Fibroblast of skin of right quadriceps (primary cell): ENCODE measurements at regions not wholly inside any gene's neighbourhood (a gene's known extent, or its start where the extent isn't known, plus 50 kb on each side); places are given as distances from the start of the nearest gene placed in this dataset.

Source experiments
- DNase-seq: peaks from one replicate; pipeline ENCODE4 v3.0.0-alpha.2; 2013

DNA sequence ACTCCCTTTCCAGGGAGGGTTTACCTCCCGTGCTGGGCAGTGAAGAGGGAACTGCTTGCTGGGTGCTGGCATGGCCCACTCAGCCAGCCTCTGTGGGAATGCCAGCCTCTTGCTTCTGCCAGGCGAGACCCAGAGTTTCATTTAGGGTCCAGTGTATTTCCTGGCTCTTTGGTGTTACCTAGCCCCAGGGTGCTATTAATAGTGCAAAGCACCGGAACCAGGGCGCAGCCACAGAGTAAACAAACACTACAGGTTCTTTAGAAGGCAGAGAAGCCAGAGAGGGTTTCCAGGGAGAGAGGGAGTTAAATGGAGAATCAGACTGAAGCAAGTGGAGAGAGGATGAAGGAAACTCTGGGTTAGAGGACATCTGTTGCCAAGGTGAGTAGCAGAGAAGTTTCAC is 74.9 kb upstream of the SPATA13 start:
- DNase-seq: no peak

DNA sequence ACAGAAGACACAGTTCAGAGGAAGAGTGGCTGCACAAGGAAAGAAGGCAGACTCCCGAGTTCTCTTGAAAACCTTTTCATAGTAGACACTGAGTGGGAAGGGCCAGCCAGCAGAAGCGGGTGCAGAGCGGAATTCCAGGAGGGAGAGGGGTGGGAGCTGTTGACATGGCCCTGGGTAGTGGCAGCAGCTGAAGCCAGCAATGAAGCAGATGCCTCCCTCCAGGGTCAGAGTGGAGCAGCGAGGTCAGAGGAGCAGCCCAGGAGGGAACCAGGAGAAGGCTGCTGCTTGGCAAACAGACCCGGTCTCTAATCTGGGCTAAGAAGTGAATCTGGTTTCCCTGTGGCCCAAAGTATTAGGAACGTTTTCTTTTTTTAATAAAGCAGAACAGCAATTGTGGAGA is 73.9 kb upstream of the SPATA13 start:
- no peak for DNase-seq

DNA sequence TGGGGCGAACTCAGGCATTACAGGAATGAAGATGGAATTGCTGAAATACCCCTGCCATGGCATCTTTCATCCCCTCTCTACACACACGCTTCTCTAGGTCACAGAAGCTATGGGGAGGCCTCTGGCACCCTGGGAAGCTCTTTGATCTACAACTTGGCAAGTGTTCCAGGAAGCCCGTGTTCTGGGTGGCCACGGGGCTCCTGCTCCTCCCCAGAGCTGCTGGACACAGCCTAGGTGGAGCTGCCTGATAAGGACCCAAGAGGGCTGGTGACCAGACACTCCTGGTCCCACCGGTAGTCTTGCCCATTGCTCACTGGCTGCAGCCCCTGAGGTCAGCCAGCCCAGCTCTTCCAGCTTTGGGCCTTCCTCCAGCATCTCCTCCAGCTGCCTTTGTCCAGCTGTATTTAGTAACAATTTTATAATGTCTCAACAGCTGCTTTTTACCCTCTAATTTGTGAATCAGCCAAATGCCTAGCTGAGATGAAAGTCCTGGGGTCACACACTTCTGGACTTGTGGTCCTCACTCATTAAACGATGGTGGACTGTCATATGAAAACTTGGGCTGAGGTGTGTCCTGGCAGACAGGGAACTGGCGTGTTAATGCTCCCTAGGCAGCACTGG is 72.8 kb upstream of the SPATA13 start:
- DNase-seq: no peak

DNA sequence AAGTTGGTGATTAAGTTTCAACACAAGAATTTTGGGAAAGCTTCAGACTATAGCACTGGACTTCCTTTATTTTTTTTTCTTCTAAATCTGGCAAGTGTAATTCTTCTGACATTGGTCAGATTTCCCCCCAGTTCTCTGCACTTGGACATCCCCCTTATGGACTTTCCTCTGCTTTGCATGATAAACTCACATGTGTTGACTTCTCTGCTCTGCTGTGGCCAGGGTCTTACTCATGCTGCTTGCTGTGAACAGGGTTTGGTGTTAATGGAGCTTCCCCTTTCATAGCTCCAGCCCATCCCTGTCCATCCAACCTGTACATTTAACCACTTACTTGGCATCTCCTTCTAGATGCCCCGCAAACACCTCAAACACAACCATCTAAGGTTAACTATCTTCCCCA is 70.5 kb upstream of the SPATA13 start:
- no peak for DNase-seq

DNA sequence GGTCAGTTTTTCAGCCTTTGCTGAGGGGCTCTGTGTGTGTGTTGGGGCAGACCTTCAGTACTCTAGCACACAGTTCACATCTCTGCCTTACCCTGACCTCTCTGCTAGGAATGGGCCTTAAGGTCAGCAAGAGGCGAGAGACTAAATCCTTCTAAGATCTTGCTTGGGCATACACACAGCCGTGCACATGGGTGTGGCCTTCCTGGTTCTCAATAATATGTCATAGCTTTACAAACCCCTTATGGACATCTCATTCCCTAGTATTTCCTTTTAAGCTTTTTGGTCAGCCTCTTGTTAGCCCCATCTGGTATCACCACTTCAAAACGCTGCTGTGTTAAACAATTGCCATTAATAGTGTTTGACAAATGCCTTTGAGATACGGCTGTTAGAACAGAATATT is 69.4 kb upstream of the SPATA13 start:
- no peak for DNase-seq

- DNase-seq: no peak
Measured at GRCh38 chr13:24092108-24092507, 68.4 kb upstream of the SPATA13 start.

DNA sequence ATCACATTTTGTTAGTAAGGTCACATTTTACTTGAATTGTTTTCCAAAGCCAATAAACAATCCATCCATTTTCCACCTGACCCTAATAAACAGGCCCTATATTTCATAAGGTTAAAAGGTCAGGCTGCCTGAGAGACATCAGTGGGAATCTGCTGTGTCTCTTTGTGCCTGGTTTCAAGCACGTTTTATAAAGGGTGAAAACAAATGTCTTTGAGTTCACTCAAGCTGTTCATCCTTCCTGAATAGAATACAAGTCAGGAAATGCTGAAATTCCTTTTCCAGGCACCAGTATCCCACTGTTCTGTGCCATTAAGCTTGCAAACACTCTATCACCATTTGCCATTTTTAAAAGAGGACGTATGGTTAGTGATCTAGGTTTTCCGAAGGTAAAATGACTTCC is 67.5 kb upstream of the SPATA13 start:
- DNase-seq: no peak

DNA sequence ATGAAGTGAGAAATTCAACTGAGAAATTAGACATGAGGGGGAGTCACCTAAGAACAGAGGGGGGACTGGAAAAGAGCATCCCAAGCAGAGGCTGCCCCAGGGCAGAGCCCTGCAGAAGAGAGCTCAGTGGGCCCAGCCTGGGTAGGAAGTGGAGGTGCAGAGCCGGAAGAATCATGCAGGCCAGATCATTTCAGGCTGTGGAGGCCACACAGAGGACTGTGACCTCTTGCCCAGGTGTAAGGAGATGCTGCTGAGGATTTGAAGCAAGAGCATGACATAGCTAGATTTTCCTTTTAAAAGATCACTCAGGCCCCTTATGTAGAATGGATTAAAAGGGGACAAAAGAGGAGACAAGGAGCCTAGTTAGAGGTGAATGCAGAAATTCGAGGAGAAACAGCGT is 63.9 kb upstream of the SPATA13 start:
- DNase-seq: no peak

DNA sequence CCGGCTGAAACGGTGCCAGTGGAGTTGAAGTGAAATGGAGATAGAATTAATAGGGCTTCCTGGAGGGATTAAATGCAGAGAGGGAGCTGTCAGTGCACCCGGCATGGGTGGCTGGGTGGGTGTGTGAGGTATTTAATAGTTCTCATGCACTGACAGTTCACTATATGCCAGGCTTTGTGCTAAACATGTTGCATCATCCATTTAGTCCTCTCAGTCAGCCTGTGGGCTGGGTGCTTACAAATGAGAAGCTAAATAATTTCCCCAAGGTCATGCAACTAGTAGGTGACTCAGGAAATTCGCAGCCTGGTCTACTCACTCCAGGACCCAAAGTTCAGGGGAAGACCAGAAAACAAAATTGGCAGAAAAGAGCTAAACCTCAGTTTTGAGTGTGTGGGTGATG is 63.5 kb upstream of the SPATA13 start:
- peak; percentile 63 for DNase-seq

GRCh38 chr13:24097667-24098066 is 62.9 kb upstream of the SPATA13 start:
- no peak for DNase-seq

- DNase-seq: no peak
Measured at GRCh38 chr13:24099490-24099889, 61.0 kb upstream of the SPATA13 start.

- DNase-seq: no peak
Measured at GRCh38 chr13:24100188-24100587, 60.3 kb upstream of the SPATA13 start.

DNA sequence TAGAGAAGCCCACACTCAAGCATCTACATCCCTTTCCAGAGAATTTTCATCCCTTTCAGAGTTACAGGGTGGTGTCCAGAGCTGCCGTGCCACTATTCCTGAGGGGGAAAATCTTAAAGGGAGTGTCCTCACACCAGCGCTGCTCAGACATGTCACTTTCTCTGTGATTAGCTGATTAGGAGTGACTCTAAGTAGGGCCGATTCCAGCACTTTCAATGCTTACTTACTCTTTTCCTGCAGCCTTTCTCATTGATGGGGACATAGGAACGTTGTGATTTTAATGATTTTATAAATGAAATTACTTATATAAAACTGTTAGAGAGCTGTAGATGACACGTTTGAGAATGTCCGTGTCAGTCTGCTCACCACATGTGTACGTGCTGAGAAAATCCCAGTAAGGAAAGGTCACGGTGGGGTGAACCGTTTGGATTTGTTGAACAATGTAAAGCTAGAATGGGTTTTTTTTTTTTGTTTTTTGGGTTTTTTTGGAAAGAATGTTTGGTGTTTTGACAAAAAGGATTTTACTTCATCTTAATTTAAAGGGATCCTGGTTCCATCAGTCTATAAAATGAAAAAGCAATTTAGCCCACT is 56.6 kb upstream of the SPATA13 start:
- peak; percentile 27 for DNase-seq

DNA sequence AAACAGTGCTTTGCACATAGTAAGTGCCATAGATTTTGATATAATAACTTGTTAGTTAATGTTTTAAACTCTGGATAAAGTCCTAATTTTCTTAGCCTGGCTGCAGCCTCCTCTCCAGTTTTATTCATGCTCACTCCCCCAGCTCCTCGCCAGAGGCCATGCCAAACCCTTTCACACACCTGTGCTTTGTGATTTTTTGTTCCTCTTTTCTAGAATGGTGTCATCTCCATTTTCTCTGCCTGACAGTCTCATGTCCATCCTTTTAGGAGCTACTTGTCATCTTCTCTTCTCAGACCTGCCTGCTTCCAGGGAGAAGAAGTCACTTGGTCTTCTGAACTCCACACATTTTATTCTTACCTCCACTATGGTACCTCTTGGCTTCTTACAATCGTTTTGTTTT is 55.8 kb upstream of the SPATA13 start:
- DNase-seq: no peak

DNA sequence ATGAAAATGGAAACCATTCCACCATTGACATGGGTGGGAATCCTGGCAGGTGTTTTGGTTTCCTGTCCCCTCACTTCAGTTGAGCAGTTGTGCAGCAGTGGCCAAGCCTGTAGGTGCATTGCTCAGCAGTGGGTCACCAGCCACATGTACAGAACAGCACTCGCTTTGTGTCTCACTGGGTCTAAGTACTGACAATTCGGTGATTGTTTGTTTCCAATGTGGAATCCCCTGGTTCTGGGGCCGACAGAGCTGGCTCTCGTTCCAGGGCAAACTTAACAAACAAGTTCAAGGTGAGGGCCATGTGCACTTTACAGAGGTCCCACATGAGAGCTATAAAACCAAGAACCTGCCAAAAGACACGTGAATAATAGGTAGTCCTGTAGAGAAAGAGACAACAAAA is 54.1 kb upstream of the SPATA13 start:
- no peak for DNase-seq

GRCh38 chr13:24107955-24108614 is 52.4 kb upstream of the SPATA13 start:
- no peak for DNase-seq

DNA sequence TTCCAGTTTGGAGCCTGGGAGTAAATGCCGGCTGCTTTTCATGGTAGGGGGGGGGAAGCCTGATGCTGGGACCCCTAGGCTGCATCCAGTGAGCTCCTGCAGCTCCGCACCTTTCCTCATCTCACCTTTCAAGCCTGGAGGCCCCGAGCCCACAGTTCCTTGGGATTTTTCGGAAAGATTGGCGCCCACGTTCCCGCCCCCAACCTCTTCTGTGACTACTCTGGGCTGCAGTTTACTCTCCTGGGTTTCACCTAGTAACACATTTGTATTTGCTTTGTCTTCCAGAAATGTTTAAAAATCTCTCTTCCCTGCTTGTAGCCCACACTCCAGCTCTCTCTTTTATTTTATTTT is 51.9 kb upstream of the SPATA13 start:
- no peak for DNase-seq

- DNase-seq: no peak
Measured at GRCh38 chr13:24110011-24110410, 50.5 kb upstream of the SPATA13 start.
